ENCODE measurements at regions not wholly inside any gene's neighbourhood (a gene's known extent, or its start where the extent isn't known, plus 50 kb on each side); places are given as distances from the start of the nearest gene placed in this dataset.
A peak's percentile ranks its signal among the peaks of the same experiment; 100 is the strongest.

DNA sequence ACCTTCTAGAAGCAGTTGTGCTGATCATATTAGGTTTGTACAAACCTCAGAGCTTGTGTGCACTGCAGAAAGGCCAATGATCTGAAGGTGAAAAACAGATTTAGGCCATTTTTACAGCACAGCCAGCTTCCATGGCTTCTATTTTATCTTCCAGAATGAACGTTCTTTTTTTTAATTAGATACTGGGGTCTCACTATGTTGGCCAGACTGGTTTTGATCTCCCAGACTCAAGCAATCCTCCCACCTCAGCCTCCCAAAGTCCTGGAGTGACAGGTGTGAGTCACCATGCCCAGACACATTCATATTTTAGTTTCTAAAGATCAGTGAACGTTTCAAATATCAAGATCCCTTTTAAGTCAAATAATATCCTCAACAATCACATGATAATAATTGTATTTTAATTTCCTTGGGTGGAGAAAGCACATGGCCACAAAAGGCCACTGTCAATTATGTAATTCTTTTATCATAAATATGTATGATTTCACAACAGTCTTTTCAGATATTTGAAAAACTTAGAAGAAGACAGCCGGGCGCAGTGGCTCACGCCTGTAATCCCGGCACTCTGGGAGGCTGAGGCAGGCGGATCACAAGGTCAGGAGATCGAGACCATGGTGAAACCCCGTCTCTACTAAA is 326.7 kb upstream of the JARID2 start:
- Mint-ChIP-seq H3K9me3 (peaks cover 4% of the 10 kb centered on the region), H3K4me1 (peaks cover 50% of the 10 kb centered on the region), H3K27ac (no peak overlapping the region), H3K36me3 (peaks cover 4% of the 10 kb centered on the region; the same call in 1 of the 2 replicates), H3K27me3 (ENCODE audit: low read depth) (no peaks in the 10 kb centered on the region), H3K4me3 (no peak overlapping the region)
- ATAC-seq (no peak), DNase-seq (ENCODE audit: low spot score) (no peak)
- CTCF ChIA-PET: no interaction called here
- TF ChIP-seq FOXP4 (CRISPR knock-in tag; IDR thresholded peaks at IDR 0.05) (no peak), ZNF317 (CRISPR knock-in tag; IDR thresholded peaks at IDR 0.05; ENCODE audit: borderline replicate concordance, low read depth) (no peak), OVOL2 (CRISPR knock-in tag; IDR thresholded peaks at IDR 0.05; ENCODE audit: borderline replicate concordance) (no peak), ZNF121 (CRISPR knock-in tag; IDR thresholded peaks at IDR 0.05) (peak; percentile 26; the same call in 1 of the 2 replicates), CBFB (CRISPR knock-in tag; IDR thresholded peaks at IDR 0.05; ENCODE audit: low read depth) (no peak), NFE2L1 (CRISPR knock-in tag; IDR thresholded peaks at IDR 0.05) (no peak), ATF2 (CRISPR knock-in tag; IDR thresholded peaks at IDR 0.05; ENCODE audit: borderline replicate concordance, low read depth) (no peak), SP1 (CRISPR knock-in tag; conservative IDR thresholded peaks at IDR 0.05) (no peak), FOXK1 (CRISPR knock-in tag; IDR thresholded peaks at IDR 0.05) (no peak)
- POLR2A ChIA-PET: interaction anchor here (0.5 kb wide), 1 partner anchor 184 kb away, joined by 4 read pairs; no protein-coding TSS in a partner anchor

GRCh38 chr6:14920276-14920675 is 325.6 kb upstream of the JARID2 start:
- Mint-ChIP-seq H3K27me3 (ENCODE audit: low read depth) (no peaks in the 10 kb centered on the region), H3K9me3 (peaks cover 4% of the 10 kb centered on the region), H3K4me1 (peaks cover 61% of the 10 kb centered on the region), H3K36me3 (peaks cover 4% of the 10 kb centered on the region; the same call in 1 of the 2 replicates), H3K27ac (no peak overlapping the region; the same call in 1 of the 2 replicates), H3K4me3 (no peak overlapping the region)
- ATAC-seq (no peak), DNase-seq (ENCODE audit: low spot score) (no peak)
- ChIA-PET CTCF (no interaction called here), POLR2A (no interaction called here)
- TF ChIP-seq HMGXB4 (CRISPR knock-in tag; IDR thresholded peaks at IDR 0.05) (no peak), TCF7 (CRISPR knock-in tag; IDR thresholded peaks at IDR 0.05; ENCODE audit: low read depth) (no peak), E2F1 (CRISPR knock-in tag; IDR thresholded peaks at IDR 0.05) (no peak), IRF1 (CRISPR knock-in tag; IDR thresholded peaks at IDR 0.05) (no peak), ZNF423 (CRISPR knock-in tag; IDR thresholded peaks at IDR 0.05) (no peak), RELA (CRISPR knock-in tag; IDR thresholded peaks at IDR 0.05; ENCODE audit: borderline replicate concordance) (no peak), GTF2I (CRISPR knock-in tag; conservative IDR thresholded peaks at IDR 0.05) (no peak), PREB (CRISPR knock-in tag; IDR thresholded peaks at IDR 0.05; ENCODE audit: borderline replicate concordance) (no peak)
- TF ChIP-seq, protein P1, sequence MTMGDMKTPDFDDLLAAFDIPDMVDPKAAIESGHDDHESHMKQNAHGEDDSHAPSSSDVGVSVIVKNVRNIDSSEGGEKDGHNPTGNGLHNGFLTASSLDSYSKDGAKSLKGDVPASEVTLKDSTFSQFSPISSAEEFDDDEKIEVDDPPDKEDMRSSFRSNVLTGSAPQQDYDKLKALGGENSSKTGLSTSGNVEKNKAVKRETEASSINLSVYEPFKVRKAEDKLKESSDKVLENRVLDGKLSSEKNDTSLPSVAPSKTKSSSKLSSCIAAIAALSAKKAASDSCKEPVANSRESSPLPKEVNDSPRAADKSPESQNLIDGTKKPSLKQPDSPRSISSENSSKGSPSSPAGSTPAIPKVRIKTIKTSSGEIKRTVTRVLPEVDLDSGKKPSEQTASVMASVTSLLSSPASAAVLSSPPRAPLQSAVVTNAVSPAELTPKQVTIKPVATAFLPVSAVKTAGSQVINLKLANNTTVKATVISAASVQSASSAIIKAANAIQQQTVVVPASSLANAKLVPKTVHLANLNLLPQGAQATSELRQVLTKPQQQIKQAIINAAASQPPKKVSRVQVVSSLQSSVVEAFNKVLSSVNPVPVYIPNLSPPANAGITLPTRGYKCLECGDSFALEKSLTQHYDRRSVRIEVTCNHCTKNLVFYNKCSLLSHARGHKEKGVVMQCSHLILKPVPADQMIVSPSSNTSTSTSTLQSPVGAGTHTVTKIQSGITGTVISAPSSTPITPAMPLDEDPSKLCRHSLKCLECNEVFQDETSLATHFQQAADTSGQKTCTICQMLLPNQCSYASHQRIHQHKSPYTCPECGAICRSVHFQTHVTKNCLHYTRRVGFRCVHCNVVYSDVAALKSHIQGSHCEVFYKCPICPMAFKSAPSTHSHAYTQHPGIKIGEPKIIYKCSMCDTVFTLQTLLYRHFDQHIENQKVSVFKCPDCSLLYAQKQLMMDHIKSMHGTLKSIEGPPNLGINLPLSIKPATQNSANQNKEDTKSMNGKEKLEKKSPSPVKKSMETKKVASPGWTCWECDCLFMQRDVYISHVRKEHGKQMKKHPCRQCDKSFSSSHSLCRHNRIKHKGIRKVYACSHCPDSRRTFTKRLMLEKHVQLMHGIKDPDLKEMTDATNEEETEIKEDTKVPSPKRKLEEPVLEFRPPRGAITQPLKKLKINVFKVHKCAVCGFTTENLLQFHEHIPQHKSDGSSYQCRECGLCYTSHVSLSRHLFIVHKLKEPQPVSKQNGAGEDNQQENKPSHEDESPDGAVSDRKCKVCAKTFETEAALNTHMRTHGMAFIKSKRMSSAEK (CRISPR knock-in tag; IDR thresholded peaks at IDR 0.05; ENCODE audit: borderline replicate concordance): no peak
